ENCODE measurements at regions not wholly inside any gene's neighbourhood (a gene's known extent, or its start where the extent isn't known, plus 50 kb on each side); places are given as distances from the start of the nearest gene placed in this dataset.

GRCh38 chr5:120388016-120388781 is 75.9 kb upstream of the PRR16 start:
- H3K79me2 ChIP-seq (ENCODE audit: insufficient read depth, low read depth, low read length): no peaks in the 10 kb centered on the region
- no peaks in the 10 kb centered on the region for H3K4me1 ChIP-seq (ENCODE audit: insufficient read depth, low read length, poor library complexity, severe bottlenecking)
- no peak overlapping the region for H3K27ac ChIP-seq (ENCODE audit: low read depth, low read length, poor library complexity, severe bottlenecking)
- ChIA-PET CTCF (ENCODE audit: unreplicated experiment) (no interaction called here), POLR2A (no interaction called here)
- no peaks in the 10 kb centered on the region for H3K9me3 ChIP-seq (ENCODE audit: low read length)
- H3K36me3 ChIP-seq (ENCODE audit: insufficient read depth, low read length): no peaks in the 10 kb centered on the region
- H3K9me2 ChIP-seq (ENCODE audit: insufficient read depth, low read length): no peaks in the 10 kb centered on the region
- no peak for DNase-seq (ENCODE audit: low spot score)
- H3K4me2 ChIP-seq (ENCODE audit: low read length): no peak overlapping the region
- H3K4me3 ChIP-seq (ENCODE audit: low read depth, low read length, poor library complexity, severe bottlenecking): no peak overlapping the region
- TF ChIP-seq CTCF (conservative IDR thresholded peaks at IDR 0.05; ENCODE audit: low read length): no peak
- no peak for TF ChIP-seq EZH2phosphoT487 (IDR thresholded peaks at IDR 0.05; ENCODE audit: borderline replicate concordance, low read depth, low read length)
- intact Hi-C loops (cut with micrococcal nuclease; ENCODE audit: unreplicated experiment): no loop called here
- no peaks in the 10 kb centered on the region for H4K20me1 ChIP-seq (ENCODE audit: insufficient read depth, low read length)
- H2AFZ ChIP-seq (ENCODE audit: low read length): no peak overlapping the region
- no TSS peak for BruUV-seq (replicated peaks)

GRCh38 chr5:120394259-120394658 is 69.8 kb upstream of the PRR16 start:
- H3K4me1 ChIP-seq (ENCODE audit: insufficient read depth, low read length, poor library complexity, severe bottlenecking): no peaks in the 10 kb centered on the region
- no peak overlapping the region for H3K4me2 ChIP-seq (ENCODE audit: low read length)
- no peaks in the 10 kb centered on the region for H3K9me2 ChIP-seq (ENCODE audit: insufficient read depth, low read length)
- H3K27ac ChIP-seq (ENCODE audit: low read depth, low read length, poor library complexity, severe bottlenecking): no peak overlapping the region
- BruUV-seq (replicated peaks): no TSS peak
- H3K9me3 ChIP-seq (ENCODE audit: low read length): no peaks in the 10 kb centered on the region
- no peaks in the 10 kb centered on the region for H3K79me2 ChIP-seq (ENCODE audit: insufficient read depth, low read depth, low read length)
- intact Hi-C loops (cut with micrococcal nuclease; ENCODE audit: unreplicated experiment): no loop called here
- H4K20me1 ChIP-seq (ENCODE audit: insufficient read depth, low read length): no peaks in the 10 kb centered on the region
- H2AFZ ChIP-seq (ENCODE audit: low read length): no peak overlapping the region
- H3K36me3 ChIP-seq (ENCODE audit: insufficient read depth, low read length): no peaks in the 10 kb centered on the region
- TF ChIP-seq CTCF (conservative IDR thresholded peaks at IDR 0.05; ENCODE audit: low read length): no peak
- no peak for TF ChIP-seq EZH2phosphoT487 (IDR thresholded peaks at IDR 0.05; ENCODE audit: borderline replicate concordance, low read depth, low read length)
- ChIA-PET CTCF (ENCODE audit: unreplicated experiment) (no interaction called here), POLR2A (interaction anchor here (0.7 kb wide), 1 partner anchor 10 kb away, joined by 3 read pairs; no protein-coding TSS in a partner anchor)
- no peak overlapping the region for H3K4me3 ChIP-seq (ENCODE audit: low read depth, low read length, poor library complexity, severe bottlenecking)
- no peak for DNase-seq (ENCODE audit: low spot score)

GRCh38 chr5:120396186-120396585 is 67.9 kb upstream of the PRR16 start:
- no peaks in the 10 kb centered on the region for H3K36me3 ChIP-seq (ENCODE audit: insufficient read depth, low read length)
- POLR2A ChIA-PET: no interaction called here
- BruUV-seq (replicated peaks): no TSS peak
- no peaks in the 10 kb centered on the region for H3K4me1 ChIP-seq (ENCODE audit: insufficient read depth, low read length, poor library complexity, severe bottlenecking)
- no peak for DNase-seq (ENCODE audit: low spot score)
- intact Hi-C loops (cut with micrococcal nuclease; ENCODE audit: unreplicated experiment): no loop called here
- H3K79me2 ChIP-seq (ENCODE audit: insufficient read depth, low read depth, low read length): no peaks in the 10 kb centered on the region
- CTCF ChIA-PET (ENCODE audit: unreplicated experiment): no interaction called here
- no peak overlapping the region for H3K4me2 ChIP-seq (ENCODE audit: low read length)
- H2AFZ ChIP-seq (ENCODE audit: low read length): no peak overlapping the region
- no peaks in the 10 kb centered on the region for H4K20me1 ChIP-seq (ENCODE audit: insufficient read depth, low read length)
- no peaks in the 10 kb centered on the region for H3K9me2 ChIP-seq (ENCODE audit: insufficient read depth, low read length)
- H3K4me3 ChIP-seq (ENCODE audit: low read depth, low read length, poor library complexity, severe bottlenecking): no peak overlapping the region
- TF ChIP-seq EZH2phosphoT487 (IDR thresholded peaks at IDR 0.05; ENCODE audit: borderline replicate concordance, low read depth, low read length) (no peak), CTCF (conservative IDR thresholded peaks at IDR 0.05; ENCODE audit: low read length) (no peak)
- H3K27ac ChIP-seq (ENCODE audit: low read depth, low read length, poor library complexity, severe bottlenecking): no peak overlapping the region
- H3K9me3 ChIP-seq (ENCODE audit: low read length): no peaks in the 10 kb centered on the region

All from OCI-LY7 (cell line).